Ramos (cell line): ENCODE measurements at regions not wholly inside any gene's neighbourhood (a gene's known extent, or its start where the extent isn't known, plus 50 kb on each side); places are given as distances from the start of the nearest gene placed in this dataset.
"Not testable (repeated sequence)": the region's sequence is repeated elsewhere in the genome, so short reads cannot be mapped to it uniquely, and the experiment has no call there.

Source experiments
- in situ Hi-C: fragments of 300-500 bp; cut with MboI; formaldehyde crosslinking; loops from one replicate; pipeline ENCODE4 v1.14.3; 2022; ENCODE audit warnings: low sequenced_read_pairs; ENCODE audit not compliant: unreplicated experiment

GRCh38 chr19:27716922-27717321, 1496.0 kb downstream of the UQCRFS1 start:
- in situ Hi-C loops, result no loop called here

- in situ Hi-C loops, result no loop called here
Observed at GRCh38 chr19:27714857-27715256, 1498.1 kb downstream of the UQCRFS1 start.

- in situ Hi-C loops, result no loop called here
Observed at GRCh38 chr19:27709496-27709895, 1503.5 kb downstream of the UQCRFS1 start.

- in situ Hi-C loops, result not testable (repeated sequence)
Observed at GRCh38 chr19:27708986-27709385, 1504.0 kb downstream of the UQCRFS1 start.

- in situ Hi-C loops, result not testable (repeated sequence)
Observed at GRCh38 chr19:27707026-27707425, 1505.9 kb downstream of the UQCRFS1 start.

GRCh38 chr19:27705896-27706295, 1507.1 kb downstream of the UQCRFS1 start:
- in situ Hi-C loops, result no loop called here

- in situ Hi-C loops, result no loop called here
Observed at GRCh38 chr19:27694361-27695055, 1518.4 kb downstream of the UQCRFS1 start.

- in situ Hi-C loops, result no loop called here
Observed at GRCh38 chr19:27691991-27692390, 1521.0 kb downstream of the UQCRFS1 start.

- in situ Hi-C loops, result no loop called here
Observed at GRCh38 chr19:27689734-27690241, 1523.2 kb downstream of the UQCRFS1 start.

- in situ Hi-C loops, result no loop called here
Observed at GRCh38 chr19:27684293-27684692, 1528.7 kb downstream of the UQCRFS1 start.

GRCh38 chr19:27681972-27682371, 1531.0 kb downstream of the UQCRFS1 start:
- in situ Hi-C loops, result no loop called here

- in situ Hi-C loops, result no loop called here
Observed at GRCh38 chr19:27679905-27680304, 1533.0 kb downstream of the UQCRFS1 start.

GRCh38 chr19:27679399-27679798, 1533.6 kb downstream of the UQCRFS1 start:
- in situ Hi-C loops, result no loop called here

- in situ Hi-C loops, result no loop called here
Observed at GRCh38 chr19:27676877-27677276, 1536.1 kb downstream of the UQCRFS1 start.

- in situ Hi-C loops, result no loop called here
Observed at GRCh38 chr19:27676334-27676733, 1536.6 kb downstream of the UQCRFS1 start.

- in situ Hi-C loops, result no loop called here
Observed at GRCh38 chr19:27675771-27676170, 1537.2 kb downstream of the UQCRFS1 start.

GRCh38 chr19:27674701-27675100, 1538.2 kb downstream of the UQCRFS1 start:
- in situ Hi-C loops, result no loop called here

- in situ Hi-C loops, result no loop called here
Observed at GRCh38 chr19:27673986-27674385, 1539.0 kb downstream of the UQCRFS1 start.

GRCh38 chr19:27672309-27673047, 1540.5 kb downstream of the UQCRFS1 start:
- in situ Hi-C loops, result no loop called here

GRCh38 chr19:27671876-27672275, 1541.1 kb downstream of the UQCRFS1 start:
- in situ Hi-C loops, result no loop called here

GRCh38 chr19:27660428-27660827, 1552.5 kb downstream of the UQCRFS1 start:
- in situ Hi-C loops, result no loop called here
